ENCODE measurements at regions not wholly inside any gene's neighbourhood (a gene's known extent, or its start where the extent isn't known, plus 50 kb on each side); places are given as distances from the start of the nearest gene placed in this dataset.
"Not testable (repeated sequence)": the region's sequence is repeated elsewhere in the genome, so short reads cannot be mapped to it uniquely, and the experiment has no call there.

DNA sequence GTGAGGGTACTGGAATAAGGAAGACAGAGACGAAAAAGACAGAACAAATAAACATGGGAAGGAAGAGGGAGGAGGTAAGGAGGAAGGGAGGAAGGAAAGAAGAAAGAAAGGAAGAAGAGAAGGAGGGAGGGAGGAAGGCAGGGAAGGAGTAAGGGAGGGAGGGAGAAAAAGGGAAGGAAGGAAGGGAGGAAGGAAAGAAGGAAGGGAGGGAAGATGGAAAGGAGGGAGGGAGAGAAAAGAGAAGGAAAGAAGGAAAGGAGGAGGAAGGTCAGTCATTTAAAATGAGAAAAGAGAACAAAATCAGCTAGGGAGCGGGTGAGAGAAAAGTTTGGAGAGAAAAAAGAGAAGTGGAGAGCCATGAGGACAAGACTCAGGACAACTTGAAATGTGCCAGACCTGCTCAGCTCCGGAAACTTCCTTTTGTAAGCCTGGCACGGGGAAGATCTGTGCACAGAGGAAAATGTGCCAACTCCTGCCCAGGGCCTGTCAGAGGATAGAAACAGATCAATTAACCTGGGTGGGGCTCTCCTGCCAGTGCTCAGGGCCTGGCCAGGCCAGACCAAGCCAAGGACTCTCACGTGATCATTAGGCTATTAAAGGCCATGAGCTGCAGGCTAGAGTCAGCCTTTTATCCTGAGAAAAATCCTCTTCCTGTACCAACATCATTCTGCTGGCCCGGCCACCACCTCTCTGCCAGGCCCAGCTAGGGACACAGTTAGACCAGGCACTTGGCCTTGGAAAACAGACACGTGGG is 50.1 kb upstream of the BCL6 start:
- DNase-seq (ENCODE audit: low read depth): no peak

DNA sequence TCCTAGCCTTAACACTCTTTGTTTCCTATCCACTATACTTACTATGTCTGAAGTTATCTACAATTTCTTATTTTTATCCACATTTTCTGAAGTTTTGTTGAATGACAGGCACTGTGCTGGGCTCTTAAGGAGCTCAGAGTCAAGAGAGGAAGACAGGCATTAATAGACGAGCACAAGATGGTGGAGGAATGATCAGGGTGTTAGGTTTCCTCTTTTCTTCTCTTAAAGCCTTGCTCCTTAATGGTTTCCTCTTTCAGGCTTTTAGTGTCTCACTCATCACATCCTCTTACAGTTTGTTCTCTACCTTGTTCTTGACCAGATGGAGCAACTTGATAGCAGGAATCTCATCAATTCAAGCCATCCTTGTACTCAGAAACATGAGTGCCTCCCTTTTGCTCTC is 52.9 kb upstream of the BCL6 start:
- DNase-seq (ENCODE audit: low read depth): no peak

DNA sequence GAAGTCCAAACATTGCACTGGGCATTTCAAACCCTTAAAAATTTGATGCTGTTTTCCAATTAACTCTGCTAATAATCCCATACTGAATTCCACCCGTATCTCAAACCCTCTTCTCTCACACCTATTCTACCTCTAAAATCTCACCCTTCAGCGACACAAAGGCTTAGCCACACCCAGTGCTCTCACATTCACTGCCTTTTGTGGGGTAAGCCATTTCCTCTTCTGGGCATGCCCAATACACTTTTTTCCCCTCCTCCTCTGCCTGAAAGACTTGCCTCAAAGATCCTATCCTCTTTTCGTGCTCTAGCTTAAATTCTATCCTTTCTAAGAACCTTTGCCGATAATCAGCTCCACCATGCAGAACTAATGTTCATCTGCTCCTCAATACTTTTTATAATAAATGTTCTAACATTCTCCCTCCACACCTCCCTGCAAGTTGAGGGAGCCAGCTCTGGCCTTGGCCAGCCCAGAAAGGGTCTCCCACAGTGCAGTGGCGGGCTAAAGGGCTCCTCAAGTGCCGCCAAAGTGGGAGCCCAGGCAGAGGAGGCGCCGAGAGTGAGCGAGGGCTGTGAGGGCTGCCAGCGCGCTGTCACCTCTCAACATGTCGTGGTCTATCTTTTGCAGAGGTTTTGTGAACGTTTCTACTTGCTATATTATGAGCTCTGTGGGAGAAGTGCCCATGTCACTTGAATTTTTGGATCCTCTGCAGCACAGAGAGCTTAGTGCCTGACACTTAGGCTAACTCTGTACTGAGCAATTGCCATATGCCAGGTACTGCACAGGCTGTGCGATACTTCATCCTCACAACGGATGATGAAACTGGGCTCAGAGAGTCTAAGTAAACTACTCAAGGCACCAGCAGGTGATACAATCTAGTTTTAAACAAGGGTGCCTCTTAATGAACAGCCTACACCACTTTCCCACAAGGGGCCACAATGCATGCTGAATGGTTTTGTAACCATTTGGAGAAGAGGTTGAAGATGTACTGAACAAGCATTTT is 53.6 kb upstream of the BCL6 start:
- no peak for DNase-seq (ENCODE audit: low read depth)

DNA sequence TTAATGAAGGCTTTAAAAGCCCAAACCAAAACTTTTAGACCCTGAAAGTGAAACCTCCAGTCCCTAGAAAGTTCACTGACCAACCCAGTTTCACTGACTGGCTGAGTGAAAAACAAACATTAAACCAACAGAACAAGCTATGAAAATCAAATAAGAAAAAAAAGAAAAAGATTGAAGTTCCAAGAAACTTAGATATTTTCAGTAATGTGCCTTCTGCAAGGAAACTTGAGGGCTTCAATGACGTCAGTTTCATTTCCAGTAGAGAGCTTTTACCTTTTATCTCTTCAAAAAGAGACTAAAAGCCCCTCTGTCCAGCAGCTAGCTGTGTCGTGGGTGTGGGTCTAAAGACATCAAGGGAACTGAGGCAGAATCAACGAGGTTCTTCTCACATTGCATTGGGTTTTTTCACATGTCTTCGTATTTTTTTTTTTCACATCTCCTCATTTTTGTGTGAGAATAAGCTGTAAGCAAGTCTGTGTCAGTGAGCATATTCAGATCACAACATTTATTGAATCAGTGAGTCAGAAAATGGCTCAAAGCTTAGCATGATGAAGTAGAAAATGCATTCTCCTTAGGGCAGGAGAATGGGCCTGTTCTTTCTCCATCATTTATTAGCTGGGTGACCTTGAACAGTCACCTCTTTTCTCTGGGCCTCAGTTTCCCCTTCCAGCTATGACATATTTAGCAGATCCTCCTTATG is 54.8 kb upstream of the BCL6 start:
- DNase-seq (ENCODE audit: low read depth): no peak

DNA sequence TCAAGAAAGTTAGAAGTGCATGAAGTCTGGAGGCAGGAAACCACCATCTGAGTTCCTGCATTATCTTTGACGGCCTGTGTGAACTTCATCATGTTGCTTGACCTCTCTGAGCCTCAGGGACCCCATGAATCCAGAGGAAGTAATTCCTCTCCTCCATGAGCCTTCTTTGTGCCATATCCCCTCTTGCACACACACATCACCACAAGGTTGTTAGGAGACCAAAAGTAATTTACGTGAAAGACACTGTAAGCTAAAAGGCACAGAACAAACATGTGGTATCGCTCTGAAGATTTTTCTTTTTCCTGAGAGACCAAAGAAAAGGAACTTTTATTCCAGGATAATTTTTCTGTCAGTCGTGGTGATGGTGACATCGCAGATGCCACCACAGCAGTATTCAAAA is 55.9 kb upstream of the BCL6 start:
- no peak for DNase-seq (ENCODE audit: low read depth)

DNA sequence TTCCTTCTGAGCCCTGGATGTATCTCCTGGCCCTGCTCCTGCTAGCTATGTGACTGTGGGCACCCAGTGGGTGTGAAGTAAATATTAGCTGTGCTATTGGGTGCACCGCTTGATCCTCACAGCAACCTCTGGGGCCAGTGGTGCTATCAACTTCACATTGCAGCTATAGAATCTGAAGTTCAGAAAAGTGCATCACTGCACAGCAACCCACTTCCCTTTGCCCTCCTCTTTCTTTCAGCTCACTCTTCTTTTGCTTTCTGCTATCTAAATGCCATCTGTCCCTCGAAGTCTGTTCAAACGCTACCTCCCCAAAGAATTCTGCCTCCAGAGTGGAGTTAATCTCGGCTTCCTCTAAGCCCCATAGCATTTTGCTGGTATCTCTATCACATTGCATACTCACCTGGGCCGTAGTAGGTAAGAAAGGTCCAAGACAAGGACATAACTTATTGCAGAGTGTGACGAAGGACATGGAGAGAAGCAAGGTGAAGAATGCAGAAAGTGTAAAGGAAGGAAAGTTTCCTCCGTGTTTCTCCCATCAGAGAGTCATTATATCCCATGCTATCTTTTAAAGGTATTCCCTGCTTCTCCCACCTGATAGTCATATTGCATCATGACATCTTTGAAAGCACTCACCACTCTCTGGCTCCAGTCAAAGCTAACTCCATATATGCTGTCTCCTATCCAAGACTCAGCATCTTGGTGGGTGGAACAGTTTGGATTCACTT is 57.1 kb upstream of the BCL6 start:
- DNase-seq (ENCODE audit: low read depth): no peak

DNA sequence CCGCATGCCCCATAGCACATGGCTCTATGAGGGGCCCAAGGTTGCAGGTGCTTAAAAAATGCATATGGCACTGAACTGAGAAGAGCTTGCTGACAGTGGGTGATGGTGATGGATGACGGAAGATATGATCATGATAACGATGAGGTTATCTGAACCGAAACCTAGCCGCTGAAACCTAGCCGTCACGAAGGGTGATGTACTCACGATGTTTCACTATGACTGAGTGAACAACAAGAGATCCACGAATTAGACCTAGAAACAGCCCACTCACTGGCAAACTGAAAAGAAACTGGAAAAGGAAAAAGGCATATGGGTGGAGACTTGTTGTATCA is 57.6 kb upstream of the BCL6 start:
- DNase-seq (ENCODE audit: low read depth): no peak

DNA sequence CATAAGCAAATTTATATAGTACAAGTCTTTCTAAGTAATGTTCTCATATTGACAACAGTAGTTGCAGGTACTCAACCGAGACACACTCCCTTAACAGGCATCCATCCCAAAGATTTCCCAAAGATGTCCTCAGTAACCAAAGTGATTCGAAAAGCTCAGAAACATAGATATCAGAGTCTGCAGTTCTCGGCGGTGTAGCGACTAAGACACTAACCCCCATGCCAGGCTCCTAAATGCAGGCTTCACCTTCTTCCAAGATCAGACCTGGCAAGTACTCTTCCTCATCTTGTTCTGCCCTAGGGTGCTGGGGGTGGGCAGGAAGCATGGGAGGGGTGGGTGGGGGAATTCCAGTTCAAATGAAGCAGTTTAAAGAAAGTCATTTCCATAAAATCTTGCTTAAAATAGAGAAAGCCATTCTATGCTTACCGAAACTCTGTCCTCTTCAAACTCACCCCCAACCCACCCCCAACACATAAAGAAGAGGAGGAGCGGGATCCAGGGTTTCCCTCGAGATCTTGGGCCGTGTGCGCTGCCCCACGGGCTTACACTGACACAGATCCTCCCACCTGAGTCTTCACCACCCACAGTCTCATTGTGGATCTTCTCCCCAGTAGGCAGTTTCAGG is 59.0 kb upstream of the BCL6 start:
- DNase-seq (ENCODE audit: low read depth): no peak

DNA sequence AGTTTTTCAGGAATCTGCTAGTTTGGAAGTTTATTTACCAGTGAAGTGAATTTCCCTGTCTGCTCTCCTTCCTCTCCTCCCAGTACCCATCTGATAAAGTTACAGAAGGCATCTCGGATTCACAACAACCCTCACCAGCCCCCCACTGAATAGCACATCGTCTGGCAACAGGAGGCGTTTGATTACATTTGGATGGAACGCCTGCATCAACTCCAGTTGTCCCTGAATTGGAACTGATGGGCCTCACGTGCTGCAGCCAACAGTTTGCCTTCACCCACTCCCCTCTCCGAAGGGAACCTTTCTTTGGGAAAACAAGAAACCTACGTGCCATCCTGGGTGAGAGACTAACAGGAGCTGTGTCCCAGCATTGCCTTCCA is 59.5 kb upstream of the BCL6 start:
- DNase-seq (ENCODE audit: low read depth): no peak

DNA sequence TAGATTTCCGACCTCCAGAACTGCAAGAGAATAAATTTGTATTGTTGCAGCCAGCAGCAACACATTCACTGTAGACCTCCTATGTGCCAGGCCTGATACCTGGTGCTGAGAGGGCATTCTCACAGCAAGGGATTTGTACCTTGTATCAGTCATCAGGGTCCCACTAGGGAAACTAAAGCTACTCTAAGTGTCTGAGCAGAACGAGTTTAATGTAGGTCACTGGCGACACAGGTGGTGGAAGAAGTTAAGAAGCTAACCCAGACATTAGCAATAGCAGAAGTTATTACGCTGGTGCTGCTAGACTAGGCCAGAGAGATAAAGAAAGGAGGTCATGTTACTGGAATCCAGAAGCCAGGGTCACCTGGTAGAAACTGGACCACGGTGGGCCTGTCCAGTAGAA is 60.5 kb upstream of the BCL6 start:
- no peak for DNase-seq (ENCODE audit: low read depth)

DNA sequence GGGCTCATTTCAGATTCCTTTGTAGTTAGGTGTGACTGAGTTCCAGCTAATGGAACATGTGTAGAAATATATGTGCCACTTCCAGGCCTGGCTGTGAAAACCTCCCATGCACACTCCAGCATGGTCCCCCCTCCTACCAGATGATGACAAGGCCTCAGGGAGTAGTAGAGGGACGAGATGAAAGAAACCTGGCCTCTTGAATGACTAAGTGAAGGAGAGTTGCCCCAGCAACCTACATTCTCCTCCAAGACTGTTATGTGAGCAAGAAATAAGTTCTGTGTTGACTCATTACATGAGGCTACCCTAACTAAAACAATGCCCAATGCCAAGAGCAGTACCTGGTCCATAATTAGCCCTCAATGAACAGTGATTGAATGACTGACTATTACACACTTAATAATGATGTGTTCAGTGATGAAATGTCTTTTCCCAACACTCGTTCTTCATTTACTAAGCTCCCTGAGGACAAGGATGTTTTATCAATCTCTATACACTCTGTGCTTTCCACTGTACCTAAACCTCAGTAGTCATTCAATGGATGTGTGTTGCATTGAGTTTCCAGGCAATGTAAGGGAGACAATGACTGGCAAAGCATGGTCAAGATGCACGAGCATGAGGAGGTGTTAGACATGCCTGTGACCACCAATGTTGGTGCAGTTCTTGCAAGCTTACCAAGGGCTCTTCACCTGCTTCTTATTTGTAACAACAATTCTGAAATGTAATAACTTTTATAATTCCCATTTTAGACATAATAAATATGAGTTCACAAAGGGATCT is 62.0 kb upstream of the BCL6 start:
- peak; percentile 49 for DNase-seq (ENCODE audit: low read depth)

DNA sequence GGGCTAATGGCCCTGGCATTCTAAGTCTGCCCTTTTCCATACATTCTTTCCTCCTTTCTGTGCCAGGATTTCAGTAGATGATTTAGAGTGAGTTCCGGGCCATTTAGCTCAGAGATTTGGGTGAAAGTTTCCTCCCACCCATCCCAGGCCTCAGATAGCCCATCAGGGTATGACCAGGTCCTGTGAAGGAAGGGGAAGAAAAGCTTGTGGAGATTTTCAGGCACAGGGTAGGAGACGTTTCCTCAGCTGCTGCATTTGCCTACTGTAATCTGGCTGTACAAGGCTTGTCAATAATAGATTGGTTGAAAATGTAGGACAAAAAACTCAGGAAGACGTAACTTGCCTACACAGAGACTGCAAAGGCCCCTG is 63.2 kb upstream of the BCL6 start:
- DNase-seq (ENCODE audit: low read depth): no peak

DNA sequence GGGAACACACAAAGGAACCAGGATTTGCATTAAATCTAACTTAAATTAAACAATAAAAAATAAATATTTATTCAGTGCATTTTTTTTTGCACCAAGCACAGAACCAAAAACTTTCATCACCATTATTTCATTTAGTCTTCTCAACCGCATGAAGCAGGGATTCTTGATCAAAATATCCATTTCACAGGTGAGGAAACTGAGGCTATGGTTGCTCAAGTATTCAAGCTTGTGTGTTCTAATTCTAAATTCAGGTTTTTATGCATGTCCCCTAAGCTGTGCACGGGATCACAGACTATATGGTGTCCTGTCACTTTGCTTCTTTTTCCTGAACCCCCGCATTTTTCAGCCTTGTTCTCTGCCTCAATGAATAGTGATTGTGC is 64.3 kb upstream of the BCL6 start:
- no peak for DNase-seq (ENCODE audit: low read depth)

DNA sequence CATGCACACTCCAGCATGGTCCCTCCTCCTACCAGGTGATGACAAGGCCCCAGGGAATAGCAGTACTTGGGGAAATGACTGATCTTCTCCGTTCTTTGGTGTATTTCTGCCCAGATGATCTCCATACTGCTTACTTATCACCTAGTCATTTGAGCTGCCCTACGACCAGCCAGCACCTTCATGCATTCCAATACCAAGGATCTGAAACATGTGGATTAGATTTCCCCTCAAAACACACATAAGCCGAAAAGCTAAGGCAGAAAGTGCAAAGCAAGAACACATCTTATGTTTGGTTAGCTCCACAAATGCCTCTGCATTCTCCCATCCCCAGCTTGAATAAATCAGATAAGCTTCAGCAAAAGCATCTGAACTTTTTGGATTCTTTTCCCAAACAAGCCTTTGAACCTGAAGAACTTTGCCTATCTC is 64.8 kb upstream of the BCL6 start:
- no peak for DNase-seq (ENCODE audit: low read depth)

DNA sequence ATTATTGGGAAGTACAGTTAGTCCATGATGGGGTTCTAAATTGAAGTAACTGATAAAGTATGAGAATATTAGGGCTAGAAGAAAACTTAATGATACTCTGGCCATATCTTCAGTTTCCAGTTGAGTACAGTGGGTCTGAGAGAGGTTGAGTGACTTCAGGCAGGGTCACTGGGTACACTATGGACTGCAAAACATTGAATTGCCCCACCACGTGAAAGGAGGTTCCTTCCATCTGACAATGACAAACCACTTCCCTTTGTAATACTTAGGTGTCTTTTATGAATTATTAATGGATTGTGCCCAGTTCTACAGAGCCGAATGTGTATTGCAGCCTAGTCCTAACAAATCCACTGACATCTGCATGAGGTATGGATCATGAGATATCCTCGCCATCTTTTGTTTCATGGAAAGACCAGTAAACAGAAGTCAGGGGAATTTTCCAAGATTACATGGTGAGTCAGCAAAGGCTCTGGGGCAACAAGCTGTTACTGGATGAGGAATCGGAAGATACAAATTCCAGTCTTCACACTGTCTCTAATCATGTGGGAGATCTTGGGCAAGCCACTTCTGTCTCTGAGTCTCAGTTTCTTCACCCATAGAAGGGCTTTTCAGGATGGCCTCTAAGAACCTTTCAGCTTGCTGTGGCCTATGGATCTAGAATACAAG is 66.5 kb upstream of the BCL6 start:
- peak; percentile 76 for DNase-seq (ENCODE audit: low read depth)

DNA sequence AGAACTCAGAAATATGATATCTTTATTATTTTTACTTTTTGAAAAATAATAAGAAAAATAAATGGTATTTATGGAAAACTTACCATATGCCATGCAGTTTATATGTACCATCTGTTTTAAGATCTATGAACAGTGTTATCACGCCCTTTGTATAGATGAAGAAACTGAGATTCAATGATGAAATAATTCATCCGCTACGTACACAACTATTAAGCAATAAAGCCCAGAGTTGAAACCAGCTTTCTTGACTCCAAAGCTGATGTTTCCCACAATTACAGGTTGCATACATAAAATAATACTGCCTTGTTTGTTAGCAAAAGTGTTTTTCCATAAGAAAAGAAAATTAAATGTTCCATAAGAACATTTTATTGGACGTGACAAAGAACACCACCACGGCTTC is 67.2 kb upstream of the BCL6 start:
- DNase-seq (ENCODE audit: low read depth): no peak

DNA sequence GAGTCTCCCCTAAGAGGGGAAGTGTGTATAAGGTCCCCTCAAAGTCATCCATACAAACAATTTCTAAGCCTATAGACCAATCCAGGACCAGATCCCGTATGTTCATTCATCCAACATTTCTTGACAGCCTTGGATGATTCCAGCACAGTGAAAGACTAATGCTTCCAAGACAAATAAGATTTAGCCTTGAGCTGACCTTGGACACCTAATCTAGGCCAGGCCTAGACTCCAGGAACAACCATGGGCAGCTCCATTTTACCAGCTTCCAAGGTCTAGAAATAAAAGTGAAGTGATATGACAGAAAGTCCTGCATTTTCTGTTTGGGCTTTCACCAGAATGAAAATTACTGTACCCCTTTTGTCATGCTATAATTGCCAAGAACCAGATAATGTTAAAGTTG is 67.9 kb upstream of the BCL6 start:
- DNase-seq (ENCODE audit: low read depth): no peak

DNA sequence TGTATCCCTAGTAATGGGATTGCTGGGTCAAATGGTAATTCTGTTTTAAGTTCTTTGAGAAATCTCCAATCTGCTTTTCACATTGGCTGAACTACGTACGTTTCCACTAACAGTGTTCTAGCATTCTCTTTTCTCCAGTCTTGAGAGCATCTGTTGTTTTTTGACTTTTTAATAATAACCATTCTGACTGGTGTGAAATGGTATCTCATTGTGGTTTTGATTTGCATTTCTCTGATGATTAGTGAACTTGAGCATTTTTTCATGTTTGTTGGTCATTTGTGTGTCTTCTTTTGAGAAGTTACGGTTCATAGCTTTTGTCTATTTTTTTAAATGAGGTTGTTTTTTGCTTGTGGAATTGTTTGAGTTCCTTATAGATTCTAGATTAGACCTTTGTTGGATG is 72.5 kb upstream of the BCL6 start:
- not testable (repeated sequence) for DNase-seq (ENCODE audit: low read depth)

DNA sequence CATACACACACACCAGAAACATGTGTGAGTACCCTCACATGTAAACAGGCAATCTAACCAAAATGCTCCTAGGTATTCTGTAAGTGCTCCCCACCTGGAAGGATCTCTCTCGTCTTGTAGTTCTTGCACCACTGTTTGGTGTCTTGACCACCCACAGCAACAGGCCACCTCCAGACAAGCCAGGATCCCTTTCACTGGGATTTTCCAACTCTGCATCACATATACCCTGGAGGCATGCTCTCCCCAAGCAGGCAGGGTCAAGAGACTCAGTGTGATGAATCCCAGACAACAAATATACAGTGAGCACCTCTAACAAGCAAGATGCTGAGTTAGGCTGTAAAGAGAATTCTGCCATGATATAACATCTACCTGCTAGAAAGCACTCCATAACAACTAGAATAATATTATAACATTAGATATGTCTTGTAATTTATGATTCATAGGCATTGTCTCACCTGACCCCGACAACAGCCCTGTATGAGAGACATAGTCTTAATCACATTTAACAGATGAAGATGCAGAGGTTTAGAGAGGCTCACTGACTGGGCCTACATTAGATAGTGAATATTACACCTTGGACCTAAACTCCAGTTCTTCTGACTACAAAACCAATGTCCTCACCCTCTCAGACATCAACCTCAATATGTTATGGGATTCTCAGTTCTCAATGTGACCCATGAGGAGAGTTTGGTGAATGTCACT is 76.5 kb upstream of the BCL6 start:
- no peak for DNase-seq (ENCODE audit: low read depth)

DNA sequence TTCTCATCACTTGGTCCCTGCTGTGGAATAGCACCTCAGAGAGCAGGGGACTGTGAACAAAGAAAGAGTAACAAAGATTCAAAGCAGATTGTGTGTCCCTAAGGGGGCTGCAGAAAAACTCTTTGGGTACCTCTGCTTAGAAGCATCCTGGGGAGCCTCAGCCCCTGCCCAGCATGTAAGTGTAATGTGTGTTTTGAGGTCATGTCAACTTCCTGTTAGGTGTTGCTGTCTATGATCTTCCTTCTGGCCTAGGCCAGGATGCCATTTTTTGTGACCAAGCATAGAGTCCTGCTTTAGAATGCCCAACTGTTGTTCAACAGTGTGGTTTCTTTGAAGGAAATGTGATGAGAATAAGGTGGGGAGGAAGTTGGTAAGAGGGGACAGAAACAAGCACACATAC is 77.1 kb upstream of the BCL6 start:
- no peak for DNase-seq (ENCODE audit: low read depth)
